NCI-H2107 (cell line): ENCODE measurements at regions not wholly inside any gene's neighbourhood (a gene's known extent, or its start where the extent isn't known, plus 50 kb on each side); places are given as distances from the start of the nearest gene placed in this dataset.

Experiments
- DNase-seq: peaks from one replicate; lab custom pipeline; 2025; lab: John Stamatoyannopoulos, UW

DNA sequence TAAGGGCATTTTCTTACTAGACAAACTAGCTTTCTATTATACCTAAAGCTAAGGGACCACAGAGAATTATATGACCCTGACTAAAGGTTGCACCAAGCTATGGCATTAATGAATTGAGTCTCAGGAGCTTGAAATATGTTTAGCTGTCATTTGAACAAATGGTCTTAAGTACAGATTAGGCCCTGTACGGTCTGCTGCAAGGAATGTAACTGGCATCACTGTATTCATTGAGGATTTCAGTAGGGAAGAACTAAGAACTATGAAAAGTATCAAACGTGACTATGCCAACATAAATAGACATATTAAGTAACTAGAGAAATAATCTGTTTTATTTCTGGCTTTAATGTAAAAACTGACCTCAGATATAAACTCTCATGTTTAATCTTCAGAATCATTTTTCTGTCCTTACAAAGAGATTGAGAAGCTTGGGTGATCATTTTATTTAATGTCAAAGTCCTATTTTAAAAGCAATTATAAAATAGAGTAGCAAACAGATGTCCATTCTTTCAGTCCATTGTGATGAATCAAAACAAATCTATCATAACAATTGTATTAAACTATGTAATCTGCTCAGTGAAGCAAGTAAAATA, 845.9 kb downstream of the MAT2B start:
- no peak for DNase-seq

DNA sequence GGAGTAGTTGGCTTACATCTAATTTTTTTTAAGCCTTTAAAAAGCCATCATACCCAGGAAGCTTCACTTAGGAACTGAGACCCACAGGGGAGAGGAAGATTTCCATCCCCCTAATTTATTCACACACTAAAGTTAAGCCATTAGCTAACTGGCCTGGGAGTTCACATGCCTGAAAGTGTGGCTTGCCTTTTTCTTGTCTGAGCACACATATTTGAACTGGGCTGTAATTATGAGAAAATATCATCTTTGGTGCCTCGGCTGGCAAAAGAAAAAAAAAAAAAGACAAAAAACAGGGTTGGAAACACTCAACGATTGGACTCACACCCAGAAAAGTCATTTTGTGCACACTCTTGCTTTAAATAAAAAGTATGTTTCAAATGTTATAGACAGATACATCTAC, 847.3 kb downstream of the MAT2B start:
- no peak for DNase-seq

DNA sequence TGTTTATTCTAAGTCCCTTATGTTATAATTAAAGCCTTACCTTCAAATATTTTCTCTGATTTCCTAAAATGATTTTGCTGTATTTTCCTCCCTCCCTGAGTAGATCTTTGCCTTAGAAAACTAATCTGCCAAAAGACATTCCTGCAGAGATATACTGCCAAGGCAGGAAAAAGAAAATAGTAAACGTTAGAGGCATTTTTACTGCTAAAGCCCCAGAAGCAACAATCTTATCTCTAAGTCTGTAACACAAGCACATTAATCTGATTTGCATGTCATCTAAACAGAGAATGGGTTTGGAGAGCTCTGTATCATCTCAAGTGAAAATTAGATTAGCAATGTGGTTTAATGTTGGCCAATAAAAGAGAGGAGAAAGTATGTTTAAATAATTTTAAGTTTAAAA, 847.7 kb downstream of the MAT2B start:
- no peak for DNase-seq

DNA sequence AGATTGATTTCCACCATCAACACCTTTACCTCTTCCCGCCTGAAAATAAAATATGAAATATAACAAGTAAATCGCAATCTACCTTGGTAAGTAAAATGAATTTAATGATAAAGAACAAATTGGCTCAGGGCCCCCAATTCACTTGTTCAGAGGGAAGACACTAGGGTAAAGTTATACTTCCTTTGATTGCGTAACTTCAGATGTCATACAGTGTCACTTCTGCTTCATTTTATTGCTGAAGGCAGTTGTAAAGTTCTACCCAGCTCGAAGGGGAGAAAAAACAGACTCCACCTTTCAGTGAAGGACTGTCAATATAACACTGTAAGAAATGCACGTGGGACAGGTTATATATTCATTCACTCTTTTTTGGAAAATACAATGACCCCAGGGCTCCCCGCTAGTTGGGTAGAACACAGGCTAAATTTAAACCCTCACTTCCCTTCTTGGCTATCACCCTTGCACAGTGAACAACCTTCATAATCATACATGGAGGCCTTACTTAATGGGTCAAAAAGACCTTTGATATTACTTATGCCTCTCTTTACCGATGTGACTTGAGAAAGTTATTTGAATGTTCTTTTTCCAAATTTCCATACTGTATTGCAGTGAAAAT, 848.8 kb downstream of the MAT2B start:
- no peak for DNase-seq

DNA sequence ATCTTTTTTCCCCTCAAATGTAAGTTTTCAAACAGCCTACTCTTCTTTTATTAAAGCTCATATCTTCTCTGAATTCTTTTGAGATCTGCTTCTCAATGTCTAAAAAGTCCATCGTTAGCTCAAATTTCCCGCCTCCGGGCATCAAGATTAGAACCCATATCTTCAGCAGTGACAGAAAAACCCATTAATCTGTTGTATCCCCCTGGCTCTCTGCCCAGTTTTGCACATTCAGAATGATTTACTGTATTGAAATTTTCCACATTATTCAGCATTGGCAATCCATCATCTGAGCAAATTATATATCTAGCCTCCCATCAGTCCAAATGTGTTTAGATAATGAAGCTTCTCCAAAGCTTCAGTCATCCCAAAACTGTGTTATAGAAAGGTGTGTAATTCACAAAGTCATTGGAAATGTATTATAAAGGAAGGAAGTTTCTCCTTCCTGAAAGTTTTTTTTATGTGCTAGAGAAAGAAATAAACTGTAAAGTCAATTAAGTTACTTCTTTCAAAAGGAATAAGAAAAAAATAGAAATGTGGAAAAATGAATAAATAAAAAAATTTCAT, 849.9 kb downstream of the MAT2B start:
- DNase-seq, result no peak

DNA sequence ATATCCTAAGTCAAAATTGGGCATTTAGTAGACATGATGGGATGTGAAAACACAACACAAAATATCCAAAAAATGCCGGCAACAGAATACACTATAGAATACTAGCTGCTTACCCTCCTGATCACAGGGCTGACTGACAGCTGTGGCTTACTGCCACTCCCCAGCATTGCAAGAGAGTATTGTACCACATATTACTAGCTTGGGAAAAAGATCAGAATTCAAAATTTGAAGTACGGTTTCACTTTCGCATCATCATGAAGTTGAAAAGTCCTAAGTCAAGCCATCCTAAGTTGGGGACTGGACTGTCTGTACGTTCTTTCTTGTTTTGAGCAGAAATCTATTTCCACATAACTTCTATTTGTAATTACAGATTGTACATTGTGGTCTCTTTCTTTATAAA, 851.4 kb downstream of the MAT2B start:
- DNase-seq, result no peak

DNA sequence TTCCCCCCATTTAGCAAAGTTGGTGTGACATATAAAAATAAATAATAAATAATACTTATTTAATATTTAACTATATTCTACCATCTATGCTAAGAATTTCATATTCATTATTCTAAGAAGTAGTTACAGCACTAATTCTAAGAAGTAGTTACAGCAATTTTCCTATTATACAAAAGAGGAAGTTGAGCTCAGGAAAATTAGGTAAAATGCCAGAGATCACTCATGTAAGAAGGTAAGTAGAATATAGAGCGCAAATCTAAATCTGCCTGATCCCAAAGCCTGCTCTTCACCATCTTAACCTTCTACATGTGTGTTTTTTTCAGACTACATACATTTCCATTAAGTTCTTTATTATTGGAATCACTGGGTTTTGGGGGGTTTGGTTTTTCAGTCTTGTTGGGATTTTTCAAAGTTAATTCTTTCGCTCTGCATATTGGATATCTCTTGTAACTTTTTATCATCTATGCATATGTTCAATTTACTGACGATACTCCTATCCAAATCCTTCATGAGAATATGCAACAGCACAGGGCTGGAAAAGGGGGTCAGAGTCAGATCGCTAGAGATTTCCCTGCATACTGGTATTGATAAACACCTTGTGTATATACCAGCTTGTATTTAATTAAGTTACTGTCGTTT, 852.1 kb downstream of the MAT2B start:
- no peak for DNase-seq

DNA sequence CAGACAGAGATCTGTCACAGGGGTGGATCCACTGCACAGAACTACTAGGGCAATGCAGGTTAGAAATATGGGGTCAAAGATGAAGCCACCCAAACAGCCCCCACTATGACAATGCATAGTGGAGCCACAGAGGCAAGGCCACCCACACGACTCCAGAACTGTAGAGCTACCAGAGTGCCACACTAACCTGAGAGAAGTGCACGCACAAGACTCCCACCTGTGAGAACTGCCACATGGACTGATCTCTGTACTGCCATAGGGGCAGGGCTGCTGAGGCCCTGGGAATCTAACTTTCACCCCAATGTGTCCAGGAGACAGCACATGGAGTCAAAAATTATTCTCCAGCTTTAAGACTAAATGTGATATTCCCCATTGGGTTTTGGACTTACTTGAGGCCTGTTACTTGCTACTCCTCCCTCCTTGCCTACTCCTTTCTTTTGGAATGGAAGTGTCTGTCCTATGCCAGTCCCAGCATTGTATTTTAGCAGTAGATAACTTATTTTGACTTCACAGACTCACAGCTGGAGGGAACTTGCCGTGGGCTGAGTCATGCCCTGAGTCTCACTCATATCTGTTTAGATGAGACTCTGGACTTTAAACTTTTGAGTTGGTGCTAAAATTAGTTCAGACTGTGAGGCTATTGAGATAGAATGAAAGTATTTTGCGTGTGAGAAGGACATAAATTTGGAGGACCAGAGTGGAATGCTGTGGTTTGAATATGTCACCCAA, 853.3 kb downstream of the MAT2B start:
- no peak for DNase-seq

DNA sequence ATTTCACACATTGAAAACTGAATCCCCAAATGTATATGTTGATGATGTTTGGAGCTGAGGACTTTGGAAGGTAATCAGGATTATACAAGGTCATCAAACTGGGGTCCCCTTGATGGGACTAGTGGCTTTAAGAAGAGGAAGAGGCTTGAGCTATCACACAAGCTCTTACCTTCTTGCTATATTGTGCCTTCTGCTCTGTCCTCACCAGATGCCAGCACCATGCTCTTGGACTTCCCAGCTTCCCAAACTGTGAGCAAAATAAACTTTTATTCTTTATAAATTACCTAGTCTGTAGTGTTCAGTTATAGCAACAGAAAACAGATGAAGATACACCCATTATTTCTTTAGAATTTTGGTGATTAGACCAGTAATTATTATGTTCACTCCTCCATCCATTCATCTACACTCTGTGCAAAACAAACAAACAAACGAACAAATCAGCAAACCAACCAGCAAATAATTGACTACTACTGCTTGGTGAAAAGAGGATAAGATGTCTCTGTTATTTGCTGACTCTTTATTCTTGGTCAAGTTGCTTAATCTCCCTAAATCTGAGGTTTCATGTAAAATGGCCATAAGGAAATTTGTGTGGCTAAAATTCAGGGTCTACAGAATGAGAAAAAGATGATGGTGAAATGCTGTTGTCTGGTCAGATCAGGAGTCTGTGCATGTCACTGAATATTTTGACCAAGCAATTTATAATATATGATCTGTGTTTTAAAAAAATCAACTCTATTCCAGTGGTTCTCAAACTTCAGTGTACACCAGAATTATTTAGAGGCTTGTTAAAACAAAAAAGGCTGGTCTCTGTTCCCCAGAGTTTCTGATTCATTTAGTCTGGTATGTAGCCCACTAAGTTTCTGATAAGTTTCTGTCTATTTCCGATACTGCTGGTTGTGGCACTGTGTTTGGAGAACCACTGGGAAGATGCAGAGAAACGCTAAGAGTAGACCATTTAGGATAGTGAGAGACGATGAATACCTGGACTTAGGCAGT, 854.1 kb downstream of the MAT2B start:
- DNase-seq, result no peak

DNA sequence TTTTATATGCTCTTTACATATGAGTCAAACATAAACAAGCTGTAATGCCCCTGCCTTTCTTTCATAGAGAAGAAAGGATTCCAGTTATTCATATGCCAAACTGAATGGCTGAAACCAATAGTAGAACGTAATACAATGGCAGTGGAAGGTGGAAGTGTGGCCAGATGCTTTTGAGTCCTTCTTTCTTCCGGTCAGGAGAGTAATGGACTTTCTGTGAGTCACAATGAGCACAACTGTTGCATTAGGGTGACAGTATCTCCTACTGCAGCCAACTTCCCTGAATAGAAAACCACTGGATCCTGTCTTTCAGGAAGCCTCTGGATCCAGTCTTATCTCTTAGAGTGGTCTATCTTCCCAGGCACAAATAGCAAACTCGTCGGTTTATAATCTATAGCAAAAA, 855.2 kb downstream of the MAT2B start:
- no peak for DNase-seq

DNA sequence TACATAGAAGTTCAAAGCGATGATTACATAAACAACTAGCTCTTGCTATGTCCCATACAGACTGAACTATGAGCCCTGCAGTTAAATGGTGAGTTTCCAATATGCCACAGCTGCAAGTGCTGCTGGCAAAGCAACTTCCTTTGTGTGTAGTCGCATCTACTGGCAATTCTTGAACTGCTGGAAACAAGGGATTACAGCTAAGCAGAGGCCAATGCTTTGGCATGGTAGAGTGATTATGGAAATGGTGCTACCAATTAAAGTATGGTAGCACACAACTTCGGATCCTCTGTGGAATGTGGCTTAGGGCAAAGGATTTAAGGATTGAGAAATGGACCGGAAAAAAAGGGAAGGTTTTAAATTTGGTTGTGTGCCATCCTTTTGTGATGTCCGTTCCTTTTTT, 856.6 kb downstream of the MAT2B start:
- DNase-seq, result no peak

DNA sequence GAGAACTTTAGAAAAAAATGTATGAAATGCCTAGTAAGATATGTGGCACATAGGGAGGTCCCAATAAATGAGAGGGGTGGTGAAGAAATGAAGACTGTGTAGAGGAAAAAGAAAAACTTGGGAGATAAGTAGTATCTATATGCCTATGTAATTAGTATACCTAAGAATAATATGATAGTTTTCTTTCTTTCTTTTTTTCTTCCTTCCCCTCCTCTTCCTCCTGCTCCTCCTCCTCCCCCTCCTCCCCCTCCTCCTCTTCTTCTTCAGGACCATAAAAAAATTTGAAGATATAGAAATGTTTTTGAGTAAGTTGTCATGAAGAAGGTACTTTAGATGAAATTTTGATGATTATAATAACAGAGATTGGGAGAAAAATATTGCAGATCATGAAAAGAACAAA, 857.4 kb downstream of the MAT2B start:
- DNase-seq, result no peak

DNA sequence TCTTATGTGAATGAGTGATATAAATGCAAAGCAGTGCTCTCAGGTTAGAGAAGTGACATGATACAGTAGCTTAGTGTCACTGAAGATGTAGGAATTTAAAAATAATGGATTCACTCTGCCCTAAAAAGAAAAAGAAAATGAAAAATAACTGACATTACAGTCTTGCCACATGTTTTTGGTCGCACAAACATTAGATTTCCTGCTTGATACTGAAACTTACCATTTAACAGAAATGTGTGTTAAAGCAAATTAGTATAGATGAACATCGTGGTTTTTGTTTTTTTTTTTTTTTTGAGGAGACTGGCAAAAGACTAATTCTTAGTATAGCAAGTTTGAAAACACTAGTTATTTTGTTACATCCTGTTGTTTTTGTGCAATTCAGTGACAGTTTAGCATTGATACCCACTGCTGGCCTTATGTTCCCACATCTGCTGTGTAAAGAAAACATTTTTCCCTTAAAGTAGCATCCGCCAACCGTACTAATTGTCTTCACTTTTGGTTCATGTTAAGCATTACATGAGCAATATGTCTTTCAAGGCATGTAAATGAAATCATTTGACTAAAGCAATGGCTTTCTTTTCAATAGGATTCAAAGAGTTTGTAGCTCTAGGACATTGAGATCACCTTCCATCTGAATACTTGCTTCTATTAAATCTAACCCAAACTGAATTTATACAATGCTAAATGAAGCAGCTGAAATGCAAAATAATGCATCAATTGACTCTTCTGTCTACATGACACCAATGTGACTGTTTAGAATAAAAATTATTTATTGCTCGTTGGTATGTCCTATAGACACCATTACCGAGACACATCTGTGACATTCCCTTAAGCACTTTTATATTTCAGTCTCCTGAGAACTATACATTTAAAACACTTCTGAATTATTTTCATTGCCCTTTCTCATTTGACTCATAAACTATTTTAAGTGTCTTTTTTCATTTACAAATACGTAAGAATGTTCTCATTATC, 859.1 kb downstream of the MAT2B start:
- DNase-seq, result no peak

DNA sequence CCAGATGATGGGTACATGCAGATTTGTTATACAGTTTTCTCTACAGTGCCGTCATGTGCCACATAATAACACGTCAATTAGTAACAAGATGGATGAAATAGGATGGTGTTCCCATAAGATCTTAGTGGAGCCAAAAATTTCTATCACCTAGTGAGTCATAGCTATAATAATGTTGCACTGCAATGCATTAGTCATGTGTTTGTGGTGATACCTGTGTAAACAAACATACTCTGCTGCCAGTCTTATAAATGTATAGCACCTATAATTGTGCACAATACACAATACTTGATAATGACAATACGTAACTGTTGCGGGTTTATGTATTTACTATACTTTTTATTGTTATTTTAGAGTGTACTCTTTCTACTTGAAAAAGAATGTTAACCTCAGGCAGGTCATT, 865.4 kb downstream of the MAT2B start:
- no peak for DNase-seq

DNA sequence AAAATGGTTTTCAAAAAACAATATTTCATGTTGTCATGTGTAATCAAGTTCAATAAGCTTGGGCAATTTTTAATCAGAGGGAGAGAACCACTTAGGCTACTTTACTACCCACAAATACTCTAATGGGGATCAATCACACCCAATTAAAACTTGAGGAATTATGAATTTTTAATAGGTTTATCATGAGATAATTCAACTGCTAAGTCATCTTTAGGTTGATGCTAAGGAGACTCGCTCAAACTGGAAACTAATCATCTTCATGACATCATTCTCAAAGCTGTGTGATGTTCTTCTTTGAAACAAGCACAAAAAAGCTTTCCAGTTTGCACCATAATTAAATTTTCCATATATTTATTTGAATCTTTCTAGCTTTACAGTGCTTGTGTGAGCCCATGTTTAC, 867.5 kb downstream of the MAT2B start:
- no peak for DNase-seq

DNA sequence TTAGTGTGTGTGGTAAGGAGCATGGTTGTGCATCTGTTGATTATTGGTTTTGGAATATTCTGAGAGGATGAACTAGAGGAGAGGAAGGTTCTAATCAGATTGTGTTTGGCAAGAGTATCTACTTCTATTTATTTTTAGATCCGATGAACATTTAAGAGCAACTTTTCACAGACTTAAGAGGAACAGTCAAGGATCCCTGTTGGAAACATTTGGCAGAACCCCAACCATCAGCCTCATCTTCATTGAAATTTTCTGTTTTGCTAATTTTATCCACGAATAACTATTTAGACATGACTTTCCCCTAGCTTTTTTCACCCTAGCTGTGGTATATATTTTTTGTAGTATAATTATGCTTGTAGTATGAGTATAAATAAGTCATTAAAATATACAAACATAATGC, 868.5 kb downstream of the MAT2B start:
- no peak for DNase-seq

DNA sequence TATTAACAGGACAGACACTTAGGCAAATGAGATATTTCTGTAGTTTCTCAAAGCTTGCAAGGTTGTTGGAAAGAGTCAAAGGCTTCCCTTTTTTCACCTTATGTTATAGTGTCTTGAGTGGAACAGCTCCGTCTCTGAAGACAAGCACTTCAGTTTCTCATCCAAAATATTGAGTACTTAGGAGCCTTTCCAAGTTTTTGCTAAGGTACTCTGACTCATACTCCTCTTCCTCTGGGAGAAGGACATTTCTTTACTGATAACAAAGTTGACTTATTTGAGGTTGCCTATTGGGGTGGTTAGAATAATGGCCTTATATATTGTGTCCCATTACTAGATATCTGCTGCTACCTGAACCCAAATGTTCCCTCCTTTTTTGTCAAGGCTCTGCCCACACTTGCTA, 869.6 kb downstream of the MAT2B start:
- DNase-seq, result no peak

DNA sequence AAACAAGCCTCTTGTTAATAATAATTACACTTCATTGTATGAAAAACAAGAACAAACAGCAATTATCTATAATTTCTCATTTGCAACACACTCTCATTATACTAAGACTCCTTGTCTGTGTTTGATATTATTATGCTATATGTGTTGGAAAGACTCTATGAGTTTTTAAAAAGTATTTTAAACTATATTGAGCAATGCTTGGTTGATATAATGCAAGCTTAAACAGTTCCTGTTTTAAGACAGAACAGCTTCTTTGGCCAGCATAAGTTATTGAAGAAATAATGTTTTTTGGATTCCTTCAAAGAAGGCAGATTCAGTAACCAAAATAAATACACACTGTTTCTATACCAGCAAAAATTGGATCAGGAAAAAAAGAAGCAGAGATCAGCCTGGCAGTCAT, 871.4 kb downstream of the MAT2B start:
- DNase-seq, result no peak

DNA sequence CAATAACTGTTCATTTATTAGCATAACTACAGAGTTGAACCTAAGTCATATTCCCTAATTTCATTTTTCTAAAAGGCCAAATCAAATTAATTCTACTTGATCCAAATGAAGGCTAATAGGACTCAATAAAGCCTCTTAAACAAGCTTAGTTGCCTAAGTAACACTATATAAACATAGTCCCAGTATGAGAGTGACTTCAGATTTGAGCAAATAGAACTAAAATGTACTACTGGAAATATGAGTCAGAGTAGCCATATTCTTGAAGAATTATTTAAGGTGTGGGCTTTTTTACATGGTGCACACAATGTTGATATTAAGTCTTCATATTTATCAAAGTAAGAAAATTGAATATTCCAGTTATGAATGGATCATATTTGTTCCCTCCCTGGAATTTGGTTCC, 872.3 kb downstream of the MAT2B start:
- no peak for DNase-seq

DNA sequence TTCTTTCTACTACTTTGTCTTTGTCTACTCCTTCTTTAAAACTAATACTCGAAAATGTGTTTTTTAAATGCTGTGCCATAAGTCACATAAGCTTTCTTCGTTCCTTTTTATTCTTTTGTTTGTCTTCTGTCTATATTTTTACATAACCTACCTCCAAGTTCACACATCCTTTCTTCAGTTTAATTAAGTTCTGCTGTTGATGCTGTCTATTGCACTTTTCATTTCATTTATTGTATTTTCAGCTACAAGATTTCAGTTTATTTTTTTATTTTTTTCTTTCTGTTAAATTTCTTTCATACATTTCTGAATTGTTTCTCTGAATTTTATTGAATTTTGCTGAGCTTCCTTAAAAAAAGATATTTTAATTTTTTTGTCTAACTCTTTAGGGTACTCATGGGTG, 878.2 kb downstream of the MAT2B start:
- DNase-seq, result no peak

DNA sequence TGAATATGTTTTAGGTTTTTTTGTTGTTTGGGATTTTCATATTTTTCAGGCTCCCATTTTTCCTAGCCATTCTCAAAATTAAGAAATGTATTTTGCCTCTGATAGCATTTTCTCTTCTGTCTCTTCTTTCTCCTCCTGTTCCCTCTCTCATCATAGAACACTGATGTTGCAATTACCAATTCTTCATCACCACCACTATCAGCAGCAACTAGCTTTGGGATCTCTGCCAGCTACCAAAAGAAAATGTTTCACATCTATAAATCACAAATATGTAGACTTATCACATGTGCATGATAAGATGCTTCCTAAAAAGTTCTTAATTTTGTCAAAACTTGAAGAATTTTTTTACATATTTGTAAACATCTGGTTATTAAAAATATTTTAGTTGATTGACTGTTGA, 887.1 kb downstream of the MAT2B start:
- DNase-seq, result no peak
